ENCODE measurements at regions not wholly inside any gene's neighbourhood (a gene's known extent, or its start where the extent isn't known, plus 50 kb on each side); places are given as distances from the start of the nearest gene placed in this dataset.

GRCh38 chr4:17030543-17030942 lies 132.1 kb upstream of the LDB2 start:
- TF ChIP-seq MYC (IDR thresholded peaks at IDR 0.05; ENCODE audit: low read depth, low read length), result no peak
- no peak for TF ChIP-seq MAX (IDR thresholded peaks at IDR 0.05; ENCODE audit: low read depth, low read length)
- TF ChIP-seq POLR2A (IDR thresholded peaks at IDR 0.05; ENCODE audit: extremely low read depth, insufficient read length), result no peak
- no peak for TF ChIP-seq CTCF (IDR thresholded peaks at IDR 0.05; ENCODE audit: low read depth, low read length)
- no peak overlapping the region for H3K4me3 ChIP-seq (ENCODE audit: low read depth, low read length)
- DNase-seq (ENCODE audit: low read depth), result no peak

GRCh38 chr4:17029964-17030363 lies 131.5 kb upstream of the LDB2 start:
- H3K4me3 ChIP-seq (ENCODE audit: low read depth, low read length), result no peak overlapping the region
- TF ChIP-seq CTCF (IDR thresholded peaks at IDR 0.05; ENCODE audit: low read depth, low read length) (no peak), MAX (IDR thresholded peaks at IDR 0.05; ENCODE audit: low read depth, low read length) (no peak), POLR2A (IDR thresholded peaks at IDR 0.05; ENCODE audit: extremely low read depth, insufficient read length) (no peak), MYC (IDR thresholded peaks at IDR 0.05; ENCODE audit: low read depth, low read length) (no peak)
- no peak for DNase-seq (ENCODE audit: low read depth)

- no peak for DNase-seq (ENCODE audit: low read depth)
- no peak for TF ChIP-seq MAX (IDR thresholded peaks at IDR 0.05; ENCODE audit: low read depth, low read length)
- no peak for TF ChIP-seq CTCF (IDR thresholded peaks at IDR 0.05; ENCODE audit: low read depth, low read length)
- no peak for TF ChIP-seq MYC (IDR thresholded peaks at IDR 0.05; ENCODE audit: low read depth, low read length)
- no peak for TF ChIP-seq POLR2A (IDR thresholded peaks at IDR 0.05; ENCODE audit: extremely low read depth, insufficient read length)
Measured at GRCh38 chr4:17029432-17029831, 131.0 kb upstream of the LDB2 start.

GRCh38 chr4:17027495-17027894 lies 129.1 kb upstream of the LDB2 start:
- TF ChIP-seq POLR2A (IDR thresholded peaks at IDR 0.05; ENCODE audit: extremely low read depth, insufficient read length) (no peak), MYC (IDR thresholded peaks at IDR 0.05; ENCODE audit: low read depth, low read length) (no peak), CTCF (IDR thresholded peaks at IDR 0.05; ENCODE audit: low read depth, low read length) (no peak), MAX (IDR thresholded peaks at IDR 0.05; ENCODE audit: low read depth, low read length) (no peak)
- H3K4me3 ChIP-seq (ENCODE audit: low read depth, low read length), result no peak overlapping the region
- DNase-seq (ENCODE audit: low read depth), result no peak

More at GRCh38 chr4:17029432-17029831, 131.0 kb upstream of the LDB2 start:
- no peak overlapping the region for H3K4me3 ChIP-seq (ENCODE audit: low read depth, low read length)

- no peak for TF ChIP-seq MYC (IDR thresholded peaks at IDR 0.05; ENCODE audit: low read depth, low read length)
- TF ChIP-seq POLR2A (IDR thresholded peaks at IDR 0.05; ENCODE audit: extremely low read depth, insufficient read length), result no peak
- TF ChIP-seq CTCF (IDR thresholded peaks at IDR 0.05; ENCODE audit: low read depth, low read length), result no peak
- TF ChIP-seq MAX (IDR thresholded peaks at IDR 0.05; ENCODE audit: low read depth, low read length), result no peak
- no peak overlapping the region for H3K4me3 ChIP-seq (ENCODE audit: low read depth, low read length)
- DNase-seq (ENCODE audit: low read depth), result no peak
Measured at GRCh38 chr4:17024425-17024824, 126.0 kb upstream of the LDB2 start.

- no peak overlapping the region for H3K4me3 ChIP-seq (ENCODE audit: low read depth, low read length)
- TF ChIP-seq POLR2A (IDR thresholded peaks at IDR 0.05; ENCODE audit: extremely low read depth, insufficient read length), result no peak
- TF ChIP-seq MAX (IDR thresholded peaks at IDR 0.05; ENCODE audit: low read depth, low read length), result no peak
- no peak for TF ChIP-seq MYC (IDR thresholded peaks at IDR 0.05; ENCODE audit: low read depth, low read length)
- TF ChIP-seq CTCF (IDR thresholded peaks at IDR 0.05; ENCODE audit: low read depth, low read length), result no peak
- no peak for DNase-seq (ENCODE audit: low read depth)
Measured at GRCh38 chr4:17020901-17021300, 122.5 kb upstream of the LDB2 start.
